GM10266 (cell line): ENCODE measurements at regions not wholly inside any gene's neighbourhood (a gene's known extent, or its start where the extent isn't known, plus 50 kb on each side); places are given as distances from the start of the nearest gene placed in this dataset.

Experiments used
- DNase-seq: peaks from one replicate; pipeline ENCODE4 v3.0.0; 2012; ENCODE audit errors: extremely low spot score
- TF ChIP-seq, protein P1 (sequence below): IDR thresholded peaks from 2 replicates; pipeline ENCODE4 v1.5.1; 2012; ENCODE audit warnings: mild to moderate bottlenecking, low read depth; ENCODE audit not compliant: control insufficient read depth, insufficient read depth; ENCODE audit errors: missing control alignments

DNA sequence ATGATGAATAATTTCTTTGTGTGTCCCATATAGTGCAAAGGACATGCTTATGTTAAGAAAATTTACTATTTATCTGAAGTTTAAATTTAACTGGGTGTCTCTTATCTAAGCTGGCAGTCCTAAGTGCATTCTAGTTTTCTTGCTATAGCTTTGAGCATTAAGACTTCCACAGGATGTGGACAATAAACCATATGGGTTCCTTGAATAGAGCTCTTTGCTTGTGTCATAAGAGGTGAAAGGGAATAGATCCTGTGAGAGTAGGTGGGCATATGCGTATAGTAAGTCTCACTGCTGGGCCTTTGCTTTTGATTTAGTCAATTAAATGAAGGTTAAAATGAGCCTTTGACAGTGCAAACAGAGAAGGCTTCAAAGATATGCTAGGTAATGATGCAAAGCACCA is 223.4 kb upstream of the GYPA start:
- no peak for DNase-seq
- TF ChIP-seq, protein P1, sequence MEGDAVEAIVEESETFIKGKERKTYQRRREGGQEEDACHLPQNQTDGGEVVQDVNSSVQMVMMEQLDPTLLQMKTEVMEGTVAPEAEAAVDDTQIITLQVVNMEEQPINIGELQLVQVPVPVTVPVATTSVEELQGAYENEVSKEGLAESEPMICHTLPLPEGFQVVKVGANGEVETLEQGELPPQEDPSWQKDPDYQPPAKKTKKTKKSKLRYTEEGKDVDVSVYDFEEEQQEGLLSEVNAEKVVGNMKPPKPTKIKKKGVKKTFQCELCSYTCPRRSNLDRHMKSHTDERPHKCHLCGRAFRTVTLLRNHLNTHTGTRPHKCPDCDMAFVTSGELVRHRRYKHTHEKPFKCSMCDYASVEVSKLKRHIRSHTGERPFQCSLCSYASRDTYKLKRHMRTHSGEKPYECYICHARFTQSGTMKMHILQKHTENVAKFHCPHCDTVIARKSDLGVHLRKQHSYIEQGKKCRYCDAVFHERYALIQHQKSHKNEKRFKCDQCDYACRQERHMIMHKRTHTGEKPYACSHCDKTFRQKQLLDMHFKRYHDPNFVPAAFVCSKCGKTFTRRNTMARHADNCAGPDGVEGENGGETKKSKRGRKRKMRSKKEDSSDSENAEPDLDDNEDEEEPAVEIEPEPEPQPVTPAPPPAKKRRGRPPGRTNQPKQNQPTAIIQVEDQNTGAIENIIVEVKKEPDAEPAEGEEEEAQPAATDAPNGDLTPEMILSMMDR, result no peak

DNA sequence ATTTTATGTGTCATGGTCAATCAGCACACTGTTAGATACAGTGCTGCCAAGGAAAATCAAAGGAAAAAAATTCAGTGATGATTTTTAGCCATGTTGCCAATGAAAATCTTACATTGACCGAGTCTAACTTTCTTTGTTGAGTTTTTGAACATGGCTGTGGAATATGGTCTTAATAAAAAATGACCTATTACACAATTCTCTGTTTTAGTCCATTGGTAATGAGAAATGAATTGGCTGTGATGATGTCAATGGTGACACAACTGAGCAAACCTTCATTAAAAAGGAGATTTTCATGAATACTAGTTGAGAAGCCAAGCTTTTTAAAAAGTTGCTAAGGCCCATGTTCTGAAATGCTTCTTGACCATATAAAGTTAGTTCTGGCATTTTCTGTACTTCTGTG is 225.9 kb upstream of the GYPA start:
- no peak for DNase-seq
- TF ChIP-seq, protein P1, result no peak

DNA sequence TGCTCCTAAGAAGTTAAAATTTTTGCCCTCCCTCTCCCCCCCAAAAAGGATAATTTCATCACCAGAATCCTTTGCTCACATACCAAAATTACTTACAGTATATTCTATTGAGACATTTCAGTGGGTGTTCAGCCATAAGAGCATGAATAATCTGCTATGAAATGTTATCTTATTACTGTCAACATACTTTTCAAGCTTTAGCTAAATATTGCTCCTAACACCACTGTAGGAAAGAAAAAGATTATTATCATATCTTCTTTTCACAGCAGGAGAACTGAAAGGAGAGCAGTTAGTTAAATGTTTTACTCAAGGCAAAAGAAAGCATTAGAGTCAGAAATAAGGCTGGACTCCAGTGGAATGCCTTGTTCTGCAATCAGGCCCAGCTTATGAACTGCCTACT is 231.0 kb upstream of the GYPA start:
- TF ChIP-seq, protein P1, result no peak
- no peak for DNase-seq

DNA sequence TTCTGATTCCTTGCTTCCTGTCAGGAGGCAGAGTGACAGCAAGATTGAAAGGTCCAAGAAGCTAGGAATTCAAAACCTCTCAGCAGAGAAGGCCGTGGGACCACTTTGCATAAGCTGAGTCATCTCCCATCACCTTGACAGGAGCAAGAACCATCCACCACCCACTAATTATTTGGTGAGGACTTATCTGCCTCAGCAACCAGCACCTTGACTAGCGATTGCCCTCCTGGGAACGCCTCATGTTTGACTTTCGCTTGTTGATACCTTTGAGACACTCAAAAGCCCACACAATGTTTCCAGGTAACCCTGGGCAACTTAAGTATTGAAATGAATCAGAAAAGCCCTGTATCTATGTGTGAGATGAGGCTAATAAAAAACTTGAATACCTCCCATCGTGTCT is 233.5 kb upstream of the GYPA start:
- peak; percentile 5 for DNase-seq
- TF ChIP-seq, protein P1, result no peak

DNA sequence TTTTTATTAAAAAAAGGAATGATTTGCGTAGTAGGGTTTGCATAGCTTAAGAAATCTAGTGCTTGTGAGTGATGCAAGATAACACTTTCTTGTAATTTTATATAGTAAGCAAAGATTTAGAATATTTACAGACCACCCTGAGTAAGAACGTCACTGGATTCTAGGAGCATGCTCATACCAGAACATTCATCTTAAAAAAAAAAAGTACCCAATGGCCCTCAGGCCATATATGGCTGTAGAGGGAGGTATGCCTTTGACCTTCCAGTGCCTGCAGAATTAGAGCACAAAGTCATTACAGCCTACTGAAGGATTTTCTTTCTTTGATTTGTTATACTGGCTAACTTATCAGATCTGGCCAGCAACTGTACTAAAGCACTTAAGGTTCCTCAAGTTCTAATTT is 236.3 kb upstream of the GYPA start:
- no peak for DNase-seq
- TF ChIP-seq, protein P1, result no peak

DNA sequence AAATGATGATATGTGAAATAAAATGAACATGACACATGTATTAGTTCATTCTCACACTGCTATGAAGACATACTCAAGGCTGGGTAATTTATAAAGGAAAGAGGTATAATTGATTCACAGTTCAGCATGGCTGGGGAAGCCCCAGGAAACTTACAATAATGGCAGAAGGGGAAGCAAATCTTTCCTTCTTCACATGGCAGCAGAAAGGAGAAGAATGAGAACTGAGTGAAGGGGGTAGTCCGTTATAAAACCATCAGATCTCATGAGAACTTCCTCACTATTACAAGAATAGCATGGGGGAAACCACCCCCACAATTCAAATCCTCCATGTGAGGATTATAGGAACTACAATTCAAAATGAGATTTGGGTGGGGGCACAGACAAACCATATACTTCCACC is 243.9 kb upstream of the GYPA start:
- DNase-seq, result no peak
- TF ChIP-seq, protein P1, result no peak

DNA sequence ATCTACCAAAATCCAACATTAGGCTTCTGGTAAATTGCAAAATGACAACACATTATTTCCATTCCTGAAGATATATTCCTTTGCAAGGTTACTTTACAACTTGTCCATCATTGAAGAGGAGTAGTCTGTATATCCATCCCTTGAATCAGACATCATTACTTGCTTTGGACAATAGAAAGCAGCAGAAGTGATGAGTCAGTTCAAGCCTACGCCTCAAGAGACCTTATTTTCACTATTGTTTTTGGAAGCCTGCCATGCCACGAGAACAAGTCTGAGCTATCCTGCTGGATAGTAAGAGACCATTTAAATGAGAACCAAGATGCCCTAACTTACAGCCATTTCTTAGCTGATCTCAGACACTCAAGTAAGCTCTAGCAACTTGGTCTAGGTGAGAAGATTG is 246.0 kb upstream of the HHIP start:
- no peak for DNase-seq
- TF ChIP-seq, protein P1, result no peak
